ENCODE measurements at regions not wholly inside any gene's neighbourhood (a gene's known extent, or its start where the extent isn't known, plus 50 kb on each side); places are given as distances from the start of the nearest gene placed in this dataset.

DNA sequence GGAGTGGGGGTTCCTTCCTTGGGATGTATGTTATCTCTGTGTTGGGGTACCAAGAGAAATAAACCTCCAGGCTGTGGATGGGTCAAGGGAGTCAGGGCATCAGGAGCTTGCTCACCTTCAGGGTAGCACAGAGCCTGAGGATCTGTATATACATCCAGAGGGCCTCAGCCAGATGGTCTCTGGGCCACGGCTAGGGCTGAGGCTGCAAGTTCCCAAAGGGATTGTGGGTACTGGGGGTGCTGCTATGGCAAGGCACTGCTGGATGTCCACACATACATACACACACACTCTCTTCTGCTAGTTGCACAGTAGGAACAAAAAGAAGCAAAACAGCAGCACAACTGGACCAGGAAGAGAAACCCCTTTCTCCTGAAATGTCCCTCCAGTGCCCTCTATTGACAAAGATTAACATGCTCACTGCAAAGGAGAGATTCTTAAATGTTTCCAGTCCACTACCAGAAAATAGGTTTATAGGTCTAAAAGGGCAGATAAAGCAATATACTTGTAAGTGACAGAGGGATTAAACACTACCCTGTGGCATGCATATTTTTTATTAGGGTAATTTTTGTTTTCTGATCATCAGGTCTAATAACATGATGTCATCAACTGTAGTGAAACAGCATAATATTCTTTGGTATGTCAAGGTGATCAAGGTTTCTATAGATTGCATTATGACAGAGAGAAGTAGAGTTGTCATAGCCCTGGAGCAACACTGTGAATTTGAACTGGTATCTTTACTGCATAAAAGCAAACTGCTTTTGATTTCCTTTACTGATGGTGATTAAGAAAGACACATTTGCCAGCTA lies 56.3 kb upstream of the KCNN2 start:
- intact Hi-C loops (cut with DNase I), result no loop called here
- Histone ChIP-seq H3K4me1 (no peaks in the 10 kb centered on the region), H3K36me3 (replicated peaks in 1 of 2; ENCODE audit: insufficient read depth in 1 of 2, low read depth in 2 of 2) (no peaks in the 10 kb centered on the region), H3K27ac (no peak overlapping the region), H3K9me3 (no peaks in the 10 kb centered on the region), H3K27me3 (no peaks in the 10 kb centered on the region), H3K4me3 (no peak overlapping the region)
- TF ChIP-seq, protein P1, sequence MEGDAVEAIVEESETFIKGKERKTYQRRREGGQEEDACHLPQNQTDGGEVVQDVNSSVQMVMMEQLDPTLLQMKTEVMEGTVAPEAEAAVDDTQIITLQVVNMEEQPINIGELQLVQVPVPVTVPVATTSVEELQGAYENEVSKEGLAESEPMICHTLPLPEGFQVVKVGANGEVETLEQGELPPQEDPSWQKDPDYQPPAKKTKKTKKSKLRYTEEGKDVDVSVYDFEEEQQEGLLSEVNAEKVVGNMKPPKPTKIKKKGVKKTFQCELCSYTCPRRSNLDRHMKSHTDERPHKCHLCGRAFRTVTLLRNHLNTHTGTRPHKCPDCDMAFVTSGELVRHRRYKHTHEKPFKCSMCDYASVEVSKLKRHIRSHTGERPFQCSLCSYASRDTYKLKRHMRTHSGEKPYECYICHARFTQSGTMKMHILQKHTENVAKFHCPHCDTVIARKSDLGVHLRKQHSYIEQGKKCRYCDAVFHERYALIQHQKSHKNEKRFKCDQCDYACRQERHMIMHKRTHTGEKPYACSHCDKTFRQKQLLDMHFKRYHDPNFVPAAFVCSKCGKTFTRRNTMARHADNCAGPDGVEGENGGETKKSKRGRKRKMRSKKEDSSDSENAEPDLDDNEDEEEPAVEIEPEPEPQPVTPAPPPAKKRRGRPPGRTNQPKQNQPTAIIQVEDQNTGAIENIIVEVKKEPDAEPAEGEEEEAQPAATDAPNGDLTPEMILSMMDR (IDR thresholded peaks at IDR 0.05), result peak in 5 of 7 experiments; percentile 23 to 56 (median 45)
- TF ChIP-seq POLR2A (IDR thresholded peaks at IDR 0.05), result no peak
- WGBS, 2 donors, result 89 to 94% methylated on average over 1 of the region's 1 CpG
- DNase-seq, result no peak
- ATAC-seq, result no peak

DNA sequence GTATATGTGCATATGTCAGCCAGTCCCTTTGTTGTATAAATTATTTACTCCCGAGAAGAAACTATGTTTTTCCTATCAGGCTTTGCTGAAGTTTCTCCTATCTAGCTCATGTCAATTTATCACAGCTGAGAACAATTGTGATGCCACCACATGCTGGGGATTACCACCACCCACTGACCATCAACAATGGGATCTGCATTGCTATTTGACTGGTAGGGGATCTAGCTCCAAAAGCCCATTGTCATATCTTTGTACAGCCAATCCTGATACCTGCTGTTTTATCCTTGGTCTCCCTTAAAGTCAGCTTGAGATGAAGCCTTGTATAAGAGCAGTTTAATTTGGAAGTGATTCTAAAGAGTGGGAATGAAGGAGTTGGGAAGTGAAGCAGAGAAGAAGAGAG lies 53.9 kb upstream of the KCNN2 start:
- Histone ChIP-seq H3K36me3 (replicated peaks in 1 of 2; ENCODE audit: insufficient read depth in 1 of 2, low read depth in 2 of 2) (no peaks in the 10 kb centered on the region), H3K27me3 (no peaks in the 10 kb centered on the region), H3K4me1 (no peaks in the 10 kb centered on the region), H3K9me3 (no peaks in the 10 kb centered on the region), H3K27ac (no peak overlapping the region), H3K4me3 (no peak overlapping the region)
- ATAC-seq (no peak), DNase-seq (no peak)
- intact Hi-C loops (cut with DNase I), result no loop called here
- 59 to 73% methylated on average over 1 of the region's 1 CpG for WGBS, 2 donors
- TF ChIP-seq, protein P1 (IDR thresholded peaks at IDR 0.05), result no peak
- TF ChIP-seq POLR2A (IDR thresholded peaks at IDR 0.05), result no peak

DNA sequence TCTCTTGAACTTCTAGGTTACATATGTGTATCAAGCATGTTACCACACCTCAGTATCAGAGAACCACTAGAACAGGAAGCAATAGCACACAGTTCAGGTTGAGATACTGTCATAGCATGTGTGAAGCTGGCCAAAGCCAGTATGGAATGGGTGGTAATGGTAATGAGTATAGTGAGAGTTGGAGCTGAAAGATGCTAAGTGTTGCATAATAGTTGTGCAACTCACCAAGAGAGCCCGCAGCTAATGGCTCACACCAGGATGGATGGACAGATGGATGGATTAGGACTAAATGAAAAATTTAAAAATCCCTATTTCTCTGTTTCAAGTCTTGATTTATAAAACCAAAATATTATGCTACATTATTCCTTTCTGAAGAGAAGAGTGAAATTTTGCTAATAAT lies 53.4 kb upstream of the KCNN2 start:
- Histone ChIP-seq H3K4me1 (no peaks in the 10 kb centered on the region), H3K36me3 (replicated peaks in 1 of 2; ENCODE audit: insufficient read depth in 1 of 2, low read depth in 2 of 2) (no peaks in the 10 kb centered on the region), H3K9me3 (no peaks in the 10 kb centered on the region), H3K27ac (no peak overlapping the region), H3K4me3 (no peak overlapping the region), H3K27me3 (no peaks in the 10 kb centered on the region)
- ATAC-seq (no peak), DNase-seq (no peak)
- TF ChIP-seq, protein P1 (IDR thresholded peaks at IDR 0.05), result no peak
- no peak for TF ChIP-seq POLR2A (IDR thresholded peaks at IDR 0.05)
- intact Hi-C loops (cut with DNase I), result no loop called here
- WGBS, 2 donors, result 79 to 97% methylated on average over 1 of the region's 1 CpG

DNA sequence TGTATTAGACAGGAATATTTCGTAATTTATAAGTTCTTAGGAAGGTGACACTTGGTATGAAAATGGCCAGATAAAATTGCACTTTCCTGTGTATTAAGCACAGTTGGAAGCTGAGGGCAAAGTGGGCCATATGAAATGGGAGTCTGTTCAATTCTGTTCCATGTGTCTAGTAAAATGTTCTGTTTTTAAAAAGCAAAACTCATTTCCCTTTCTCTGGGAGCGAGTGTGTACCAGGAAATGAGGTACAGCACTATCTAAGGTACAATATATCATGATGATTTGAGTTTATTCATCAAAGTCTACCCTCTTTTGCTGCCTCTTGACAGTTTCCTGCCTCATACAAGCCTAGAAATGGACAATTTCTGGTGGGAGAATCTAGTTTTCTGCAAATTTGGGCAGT lies 51.2 kb upstream of the KCNN2 start:
- Histone ChIP-seq H3K27ac (no peak overlapping the region), H3K4me3 (no peak overlapping the region), H3K9me3 (no peaks in the 10 kb centered on the region), H3K4me1 (no peaks in the 10 kb centered on the region), H3K36me3 (replicated peaks in 1 of 2; ENCODE audit: insufficient read depth in 1 of 2, low read depth in 2 of 2) (no peaks in the 10 kb centered on the region), H3K27me3 (no peaks in the 10 kb centered on the region)
- WGBS, 2 donors, result 64 to 80% methylated on average over 2 of the region's 2 CpGs
- intact Hi-C loops (cut with DNase I), result no loop called here
- DNase-seq (no peak), ATAC-seq (no peak)
- TF ChIP-seq, protein P1 (IDR thresholded peaks at IDR 0.05), result no peak
- no peak for TF ChIP-seq POLR2A (IDR thresholded peaks at IDR 0.05)

DNA sequence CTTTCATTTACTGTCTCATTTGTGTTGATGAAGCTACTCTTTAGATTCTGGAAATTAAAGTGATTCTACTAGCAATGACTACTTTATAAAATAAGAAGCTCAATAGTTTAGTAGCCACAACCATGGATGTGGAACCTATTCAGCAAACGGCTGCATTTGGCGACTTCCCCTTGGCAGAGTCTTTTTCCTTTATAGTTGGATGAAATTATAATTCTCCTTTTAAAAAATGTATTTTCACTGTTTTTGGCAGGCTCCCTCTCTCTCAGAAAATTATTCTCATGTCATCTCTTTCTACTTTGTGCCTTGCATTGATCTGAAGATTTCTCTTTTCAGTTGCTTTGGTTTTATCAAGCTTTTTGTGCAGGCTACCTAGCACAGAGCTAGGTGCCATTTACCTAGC lies 50.6 kb upstream of the KCNN2 start:
- DNase-seq (no peak), ATAC-seq (no peak)
- H3K4me3 ChIP-seq, result no peak overlapping the region
- H3K27me3 ChIP-seq, result no peaks in the 10 kb centered on the region
- TF ChIP-seq, protein P1 (IDR thresholded peaks at IDR 0.05), result no peak
- no peaks in the 10 kb centered on the region for H3K4me1 ChIP-seq
- intact Hi-C loops (cut with DNase I), result no loop called here
- H3K27ac ChIP-seq, result no peak overlapping the region
- H3K36me3 ChIP-seq (replicated peaks in 1 of 2; ENCODE audit: insufficient read depth in 1 of 2, low read depth in 2 of 2), result no peaks in the 10 kb centered on the region
- 77 to 91% methylated on average over 2 of the region's 2 CpGs for WGBS, 2 donors
- H3K9me3 ChIP-seq, result no peaks in the 10 kb centered on the region
